ENCODE measurements at regions not wholly inside any gene's neighbourhood (a gene's known extent, or its start where the extent isn't known, plus 50 kb on each side); places are given as distances from the start of the nearest gene placed in this dataset.

DNA sequence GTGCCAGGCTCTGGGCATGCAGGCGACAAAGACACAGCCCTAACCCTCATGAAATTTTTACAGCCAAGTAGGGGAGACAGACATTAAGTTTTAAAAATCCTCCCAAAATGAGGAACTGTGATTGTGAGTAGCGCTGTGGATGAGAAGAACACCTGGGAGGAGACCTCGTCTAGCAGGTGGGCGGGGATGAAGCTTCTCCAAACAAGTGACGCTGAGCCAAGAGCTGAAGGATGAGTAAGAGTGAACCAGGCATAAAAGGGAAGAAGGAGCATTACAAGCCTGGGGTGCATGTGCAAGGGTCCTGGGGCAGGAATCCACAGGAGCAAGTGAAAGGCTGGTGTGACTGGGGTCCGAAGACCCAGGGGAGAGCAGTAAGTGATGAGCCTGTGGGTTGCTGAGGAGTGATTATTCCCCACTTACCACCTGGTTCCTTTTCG is 149.4 kb upstream of the HS3ST2 start:
- no peak overlapping the region for H3K4me2 ChIP-seq (ENCODE audit: low read depth, low read length, poor library complexity, severe bottlenecking)
- no peaks in the 10 kb centered on the region for H3K36me3 ChIP-seq (ENCODE audit: insufficient read depth, low read length)
- no peak overlapping the region for H2AFZ ChIP-seq (ENCODE audit: low read length)
- TF ChIP-seq, protein P1, sequence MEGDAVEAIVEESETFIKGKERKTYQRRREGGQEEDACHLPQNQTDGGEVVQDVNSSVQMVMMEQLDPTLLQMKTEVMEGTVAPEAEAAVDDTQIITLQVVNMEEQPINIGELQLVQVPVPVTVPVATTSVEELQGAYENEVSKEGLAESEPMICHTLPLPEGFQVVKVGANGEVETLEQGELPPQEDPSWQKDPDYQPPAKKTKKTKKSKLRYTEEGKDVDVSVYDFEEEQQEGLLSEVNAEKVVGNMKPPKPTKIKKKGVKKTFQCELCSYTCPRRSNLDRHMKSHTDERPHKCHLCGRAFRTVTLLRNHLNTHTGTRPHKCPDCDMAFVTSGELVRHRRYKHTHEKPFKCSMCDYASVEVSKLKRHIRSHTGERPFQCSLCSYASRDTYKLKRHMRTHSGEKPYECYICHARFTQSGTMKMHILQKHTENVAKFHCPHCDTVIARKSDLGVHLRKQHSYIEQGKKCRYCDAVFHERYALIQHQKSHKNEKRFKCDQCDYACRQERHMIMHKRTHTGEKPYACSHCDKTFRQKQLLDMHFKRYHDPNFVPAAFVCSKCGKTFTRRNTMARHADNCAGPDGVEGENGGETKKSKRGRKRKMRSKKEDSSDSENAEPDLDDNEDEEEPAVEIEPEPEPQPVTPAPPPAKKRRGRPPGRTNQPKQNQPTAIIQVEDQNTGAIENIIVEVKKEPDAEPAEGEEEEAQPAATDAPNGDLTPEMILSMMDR (conservative IDR thresholded peaks at IDR 0.05; ENCODE audit: low read length): no peak
- no peak for TF ChIP-seq EZH2phosphoT487 (IDR thresholded peaks at IDR 0.05; ENCODE audit: borderline replicate concordance)
- no peaks in the 10 kb centered on the region for H3K4me1 ChIP-seq (ENCODE audit: insufficient read depth, low read length, poor library complexity, severe bottlenecking)
- no peak overlapping the region for H3K9ac ChIP-seq (ENCODE audit: low read depth, low read length, poor library complexity, severe bottlenecking)
- no peaks in the 10 kb centered on the region for H3F3A ChIP-seq (ENCODE audit: low read depth)
- H3K9me2 ChIP-seq (replicated peaks; ENCODE audit: low read depth, low read length): no peaks in the 10 kb centered on the region
- no peaks in the 10 kb centered on the region for H3K27me3 ChIP-seq (ENCODE audit: insufficient read depth, low read length, poor library complexity, severe bottlenecking)
- no peaks in the 10 kb centered on the region for H3K9me3 ChIP-seq (ENCODE audit: insufficient read depth, low read depth, low read length)
- no peaks in the 10 kb centered on the region for H4K20me1 ChIP-seq (ENCODE audit: insufficient read depth, low read length, poor library complexity, severe bottlenecking)
- no peak overlapping the region for H3K4me3 ChIP-seq (ENCODE audit: low read length, poor library complexity, severe bottlenecking)
- no peaks in the 10 kb centered on the region for H3K79me2 ChIP-seq (ENCODE audit: insufficient read depth, low read length)

DNA sequence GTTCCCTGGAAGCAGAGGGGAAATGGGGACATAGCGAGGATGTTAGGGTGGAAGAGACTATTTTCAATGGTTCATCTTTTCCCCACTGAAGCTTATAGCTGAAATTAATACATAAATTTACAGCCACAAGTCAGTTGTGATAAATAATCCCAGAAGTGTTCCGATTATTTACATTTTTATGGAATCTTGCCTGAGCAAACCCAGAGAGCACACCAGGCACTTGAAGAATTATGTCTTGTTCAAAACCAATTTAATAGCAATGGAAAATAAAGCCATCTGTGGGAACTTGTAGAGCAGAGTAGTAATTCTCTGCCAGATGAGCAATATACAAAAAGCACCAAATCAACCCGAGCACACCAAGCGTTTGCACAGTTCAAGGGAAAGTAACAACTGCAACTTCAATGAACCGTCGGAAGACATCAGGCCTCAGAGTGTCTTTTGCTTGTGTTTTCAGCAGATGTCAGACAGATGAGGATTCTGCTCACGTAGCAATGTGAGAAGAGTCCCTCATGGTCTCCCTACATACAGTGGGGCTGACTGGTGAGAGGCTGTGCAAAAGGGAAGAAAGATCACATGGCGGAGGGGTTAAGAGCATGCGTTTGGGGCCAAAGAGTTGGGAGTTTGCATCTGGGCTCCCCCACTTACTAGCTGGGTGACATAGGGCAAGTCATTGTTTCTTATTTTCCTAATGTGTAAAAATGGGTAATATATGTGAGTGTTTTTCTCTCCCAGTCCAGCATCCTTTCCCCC is 148.7 kb upstream of the HS3ST2 start:
- Histone ChIP-seq H3K27me3 (ENCODE audit: insufficient read depth, low read length, poor library complexity, severe bottlenecking) (no peaks in the 10 kb centered on the region), H3K36me3 (ENCODE audit: insufficient read depth, low read length) (no peaks in the 10 kb centered on the region)

DNA sequence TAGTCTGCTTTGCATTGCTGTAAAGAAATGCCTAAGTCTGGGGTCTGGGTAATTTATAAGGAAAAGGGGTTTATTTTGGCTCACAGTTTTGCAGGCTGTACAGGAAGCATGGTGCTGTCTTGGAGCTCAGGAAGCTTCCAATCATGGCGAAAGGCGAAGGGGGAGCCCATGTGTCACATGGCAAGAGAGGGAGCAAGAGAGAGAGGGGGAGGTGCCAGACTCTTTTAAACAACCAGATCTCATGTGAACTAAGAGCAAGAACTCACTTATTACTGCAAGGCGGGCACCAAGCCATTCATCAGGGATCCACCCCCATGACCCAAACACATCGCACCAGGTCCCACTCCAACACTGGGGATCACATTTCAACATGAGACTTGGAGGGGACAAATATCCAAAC is 148.2 kb upstream of the HS3ST2 start:
- Histone ChIP-seq H3K79me2 (ENCODE audit: insufficient read depth, low read length) (no peaks in the 10 kb centered on the region), H3K9ac (ENCODE audit: low read depth, low read length, poor library complexity, severe bottlenecking) (no peak overlapping the region), H3K4me2 (ENCODE audit: low read depth, low read length, poor library complexity, severe bottlenecking) (no peak overlapping the region), H3K9me3 (ENCODE audit: insufficient read depth, low read depth, low read length) (no peaks in the 10 kb centered on the region), H4K20me1 (ENCODE audit: insufficient read depth, low read length, poor library complexity, severe bottlenecking) (no peaks in the 10 kb centered on the region), H3K9me2 (replicated peaks; ENCODE audit: low read depth, low read length) (no peaks in the 10 kb centered on the region), H3K27me3 (ENCODE audit: insufficient read depth, low read length, poor library complexity, severe bottlenecking) (no peaks in the 10 kb centered on the region), H3F3A (ENCODE audit: low read depth) (no peaks in the 10 kb centered on the region), H3K4me1 (ENCODE audit: insufficient read depth, low read length, poor library complexity, severe bottlenecking) (peaks cover 7% of the 10 kb centered on the region), H3K36me3 (ENCODE audit: insufficient read depth, low read length) (no peaks in the 10 kb centered on the region), H3K4me3 (ENCODE audit: low read length, poor library complexity, severe bottlenecking) (no peak overlapping the region), H2AFZ (ENCODE audit: low read length) (no peak overlapping the region)
- TF ChIP-seq, protein P1 (conservative IDR thresholded peaks at IDR 0.05; ENCODE audit: low read length): no peak
- TF ChIP-seq EZH2phosphoT487 (IDR thresholded peaks at IDR 0.05; ENCODE audit: borderline replicate concordance): no peak

More for the DNA sequence above, 148.7 kb upstream of the HS3ST2 start:
- H3K9me3 ChIP-seq (ENCODE audit: insufficient read depth, low read depth, low read length): no peaks in the 10 kb centered on the region
- no peak overlapping the region for H2AFZ ChIP-seq (ENCODE audit: low read length)
- no peaks in the 10 kb centered on the region for H3F3A ChIP-seq (ENCODE audit: low read depth)
- no peaks in the 10 kb centered on the region for H3K79me2 ChIP-seq (ENCODE audit: insufficient read depth, low read length)
- no peak overlapping the region for H3K4me3 ChIP-seq (ENCODE audit: low read length, poor library complexity, severe bottlenecking)
- no peaks in the 10 kb centered on the region for H3K9me2 ChIP-seq (replicated peaks; ENCODE audit: low read depth, low read length)
- H4K20me1 ChIP-seq (ENCODE audit: insufficient read depth, low read length, poor library complexity, severe bottlenecking): no peaks in the 10 kb centered on the region
- TF ChIP-seq, protein P1 (conservative IDR thresholded peaks at IDR 0.05; ENCODE audit: low read length): no peak
- TF ChIP-seq EZH2phosphoT487 (IDR thresholded peaks at IDR 0.05; ENCODE audit: borderline replicate concordance): no peak
- H3K9ac ChIP-seq (ENCODE audit: low read depth, low read length, poor library complexity, severe bottlenecking): no peak overlapping the region
- H3K4me1 ChIP-seq (ENCODE audit: insufficient read depth, low read length, poor library complexity, severe bottlenecking): peaks cover 3% of the 10 kb centered on the region
- H3K4me2 ChIP-seq (ENCODE audit: low read depth, low read length, poor library complexity, severe bottlenecking): no peak overlapping the region

Measured in Loucy (cell line).